Astrocyte (in vitro differentiated cells and primary cell): ENCODE measurements at regions not wholly inside any gene's neighbourhood (a gene's known extent, or its start where the extent isn't known, plus 50 kb on each side); places are given as distances from the start of the nearest gene placed in this dataset.

Experiments
- CTCF ChIP-seq: IDR thresholded peaks from 2 replicates; pipeline ENCODE4 v1.5.1; 2011; ENCODE audit warnings: low read depth, mild to moderate bottlenecking, inconsistent platforms, low read length, moderate library complexity; ENCODE audit not compliant: insufficient read depth
- EZH2 ChIP-seq: IDR thresholded peaks from 2 replicates; pipeline ENCODE4 v1.6.1; 2012; ENCODE audit warnings: mild to moderate bottlenecking, low read length, inconsistent platforms; ENCODE audit not compliant: insufficient read depth

DNA sequence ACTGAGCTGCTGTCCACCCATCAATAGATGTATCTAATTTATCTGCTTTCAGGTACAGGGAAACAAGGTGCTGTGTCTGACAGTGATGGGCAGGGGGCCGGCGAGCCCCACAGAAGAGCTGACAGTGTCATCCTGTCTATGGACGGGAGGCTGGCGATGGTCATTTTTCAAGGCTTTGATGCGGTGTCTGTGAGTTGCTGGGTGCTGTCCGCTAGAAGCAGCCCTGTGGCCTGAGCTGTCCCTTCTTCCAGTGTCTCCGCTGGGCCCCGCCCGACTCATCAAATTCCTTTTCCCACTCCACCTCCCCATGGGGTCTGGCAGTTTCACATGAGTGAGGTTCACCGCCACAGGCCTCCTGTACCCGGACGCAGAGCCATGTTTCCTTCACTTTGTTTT is 161.4 kb upstream of the PMEPA1 start:
- TF ChIP-seq CTCF (no peak), EZH2 (no peak)
